Activated CD8-positive, alpha-beta memory T cell treated with anti-CD3 and anti-CD28 coated beads for 1 hour (primary cell): ENCODE measurements at regions not wholly inside any gene's neighbourhood (a gene's known extent, or its start where the extent isn't known, plus 50 kb on each side); places are given as distances from the start of the nearest gene placed in this dataset.
"Not testable (repeated sequence)": the region's sequence is repeated elsewhere in the genome, so short reads cannot be mapped to it uniquely, and the experiment has no call there.

Experiments
- DNase-seq, 2 donors: peaks; one replicate each; pipeline ENCODE4 v3.0.0-alpha.2; 2020; ENCODE audit warnings: low read depth in 1 of 2; ENCODE audit errors: extremely low read depth in 1 of 2

DNA sequence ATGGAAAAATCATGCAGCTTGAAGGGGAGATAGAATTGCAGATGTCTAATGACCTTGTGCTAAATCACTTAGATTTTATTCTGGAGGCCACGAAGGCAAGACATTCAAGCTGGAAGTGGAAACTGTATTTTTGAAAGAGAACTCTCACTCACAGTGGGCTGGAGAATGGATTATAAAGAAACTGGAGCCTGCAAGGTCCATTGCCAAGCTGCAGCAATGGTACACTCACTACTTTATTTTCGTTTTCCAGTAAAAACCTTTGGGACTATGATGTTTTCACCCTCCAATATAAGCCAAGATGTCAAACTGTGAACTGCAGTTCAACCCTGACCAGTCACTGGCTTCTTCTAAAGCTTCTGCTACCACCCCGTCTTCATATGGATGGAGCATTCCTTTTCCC, 62.0 kb downstream of the SKIDA1 start:
- no peak for DNase-seq

DNA sequence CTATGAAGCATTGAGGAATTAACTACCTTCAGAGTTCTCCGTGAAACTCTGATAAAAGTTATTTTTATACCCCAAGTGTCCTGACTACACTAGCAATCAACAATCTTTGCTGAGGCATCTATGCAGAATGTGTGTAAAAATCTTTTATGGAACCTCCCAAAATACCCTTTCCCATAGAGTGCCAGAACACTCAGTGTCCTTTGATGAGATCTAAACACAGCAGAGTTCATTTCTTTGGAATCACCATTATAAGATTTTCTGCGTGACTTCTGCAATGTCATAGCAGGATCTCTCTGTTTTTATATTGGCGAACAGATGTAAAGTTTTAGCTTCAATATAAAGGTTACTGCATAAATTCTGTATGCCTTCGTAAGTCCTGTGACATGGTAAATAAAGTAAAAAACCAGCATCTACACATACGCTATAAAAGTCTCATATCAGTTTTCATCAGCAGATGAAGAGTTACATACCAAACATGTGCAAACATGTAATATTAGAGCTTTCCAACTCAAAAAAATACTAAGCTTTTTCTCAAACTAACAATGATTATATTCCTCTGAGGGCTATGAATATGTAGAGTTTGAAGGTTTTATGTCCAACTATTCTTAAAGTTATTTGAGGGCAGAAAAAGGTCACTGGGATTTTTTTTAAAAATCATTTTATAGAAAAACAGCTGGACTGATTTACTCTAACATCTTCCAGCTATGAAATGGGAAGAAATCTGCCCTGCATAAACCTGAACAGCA, 67.2 kb downstream of the SKIDA1 start:
- no peak for DNase-seq

DNA sequence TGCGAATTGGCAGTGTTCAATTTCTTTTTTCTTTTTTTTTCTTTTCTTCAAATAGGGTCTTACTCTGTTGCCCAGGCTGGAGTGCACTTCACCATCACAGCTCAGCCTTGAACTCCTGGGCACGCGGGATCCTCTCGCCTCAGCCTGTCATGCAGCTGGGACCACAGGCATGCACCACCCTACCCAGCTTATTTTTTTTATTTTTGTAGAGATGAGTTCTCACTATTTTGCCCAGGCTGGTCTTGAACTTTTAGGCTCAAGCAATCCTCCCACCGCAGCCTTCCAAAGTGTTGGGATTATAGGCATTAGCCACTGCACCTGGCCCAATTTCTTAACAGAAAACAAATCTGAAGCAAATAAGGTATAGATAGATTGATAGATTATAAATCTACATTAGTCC, 69.3 kb downstream of the SKIDA1 start:
- no peak for DNase-seq

DNA sequence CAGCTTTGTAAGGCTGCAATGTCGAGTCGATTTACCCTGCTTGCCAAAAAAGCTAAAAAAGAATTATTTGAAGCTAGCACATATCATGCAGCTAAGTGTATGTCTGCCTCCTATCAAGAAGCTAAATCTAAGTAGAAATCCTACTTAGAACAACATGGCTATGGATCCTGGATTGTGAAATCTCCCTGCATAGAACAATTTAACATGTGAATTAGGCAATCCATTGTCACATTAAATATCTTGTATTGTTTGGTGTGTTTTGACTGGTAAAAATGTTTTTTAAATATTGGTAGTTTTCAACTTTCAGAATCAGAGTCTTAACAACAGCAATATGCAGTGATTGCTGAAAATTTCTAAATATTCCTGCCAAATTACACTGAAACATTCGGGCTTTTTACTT, 73.3 kb downstream of the SKIDA1 start:
- no peak for DNase-seq

DNA sequence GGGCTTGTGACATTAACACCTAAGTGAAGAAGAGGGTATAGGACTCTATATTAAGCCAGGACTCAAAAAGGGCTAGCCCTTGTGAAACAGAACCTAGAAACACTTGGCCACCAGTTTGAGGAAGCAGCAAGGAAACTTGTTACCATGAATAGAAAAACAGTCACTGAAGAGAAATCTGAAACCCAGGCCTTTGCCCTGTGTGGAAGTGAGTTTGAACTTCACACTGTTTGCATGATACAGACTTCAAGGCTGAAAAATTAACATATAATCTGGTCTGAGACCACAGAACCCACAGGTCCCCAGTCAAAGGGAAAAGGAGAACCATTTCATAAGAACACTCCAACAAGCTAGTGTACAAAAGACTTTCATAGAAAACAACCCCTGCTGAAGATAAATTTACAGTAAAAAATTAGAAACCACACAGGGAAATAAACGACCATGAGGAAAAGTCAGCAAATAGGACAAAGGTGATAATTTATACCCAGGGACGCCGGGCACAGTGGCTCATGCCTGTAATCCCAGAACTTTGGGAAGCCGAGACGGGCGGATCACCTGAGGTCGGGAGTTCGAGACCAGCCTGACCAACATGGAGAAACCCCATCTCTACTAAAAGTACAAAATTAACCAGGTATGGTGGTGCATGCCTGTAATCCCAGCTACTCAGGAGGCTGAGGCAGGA, 76.1 kb downstream of the SKIDA1 start:
- DNase-seq = no peak

DNA sequence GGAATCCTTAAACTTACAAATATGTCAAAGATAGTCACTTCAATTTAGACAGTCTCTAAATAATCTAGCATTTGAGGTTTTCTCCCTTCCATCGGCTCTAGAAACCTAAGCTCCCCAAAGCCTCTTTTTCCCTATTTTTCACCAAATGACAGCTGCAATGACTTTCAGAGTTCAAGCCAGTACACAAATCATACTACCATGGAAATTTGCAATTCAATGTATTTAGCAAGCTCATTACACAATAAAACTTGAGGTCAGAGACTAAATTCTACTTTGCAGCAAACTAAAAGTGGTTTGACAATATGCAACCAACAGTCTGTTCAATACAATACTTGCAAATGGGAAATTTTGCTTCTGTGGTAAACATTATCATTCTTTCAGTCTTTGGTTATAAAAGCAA, 80.3 kb downstream of the SKIDA1 start:
- no peak for DNase-seq

DNA sequence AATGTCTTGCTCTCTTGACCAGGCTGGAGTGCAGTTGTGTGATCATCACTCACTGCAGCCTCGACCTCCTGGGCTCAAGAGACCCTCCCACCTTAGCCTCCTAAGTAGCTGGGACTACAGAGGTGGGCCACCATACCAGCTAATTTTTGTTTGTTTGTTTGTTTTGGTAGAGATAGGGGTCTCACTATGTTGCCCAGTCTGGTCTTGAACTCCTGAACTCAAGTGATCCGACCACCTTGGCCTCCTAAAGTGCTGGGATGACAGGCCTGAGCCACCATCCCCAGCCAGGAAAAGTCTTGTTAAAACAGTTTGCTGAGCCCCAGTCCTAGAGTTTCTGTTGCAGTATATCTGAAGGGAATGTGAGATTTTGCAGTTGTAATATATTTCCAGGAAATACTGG, 83.9 kb downstream of the SKIDA1 start:
- no peak for DNase-seq

DNA sequence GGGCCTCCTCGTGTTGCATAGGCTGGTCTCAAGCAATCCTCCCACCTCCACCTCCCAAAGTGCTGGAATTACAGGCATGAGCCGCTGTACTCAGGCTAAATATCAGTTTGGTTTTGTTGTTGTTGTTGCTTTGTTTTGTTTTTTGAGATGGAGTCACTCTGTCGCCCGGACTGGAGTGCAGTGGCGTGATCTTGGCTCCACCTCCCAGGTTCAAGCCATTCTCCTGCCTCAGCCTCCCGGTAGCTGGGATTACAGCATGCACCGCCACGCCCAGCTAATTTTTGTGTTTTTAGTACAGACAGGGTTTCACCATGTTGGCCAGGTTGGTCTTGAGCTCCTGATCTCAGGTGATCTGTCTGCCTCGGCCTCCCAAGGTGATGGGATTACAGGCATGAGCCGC, 86.6 kb downstream of the SKIDA1 start:
- DNase-seq = not testable (repeated sequence)

DNA sequence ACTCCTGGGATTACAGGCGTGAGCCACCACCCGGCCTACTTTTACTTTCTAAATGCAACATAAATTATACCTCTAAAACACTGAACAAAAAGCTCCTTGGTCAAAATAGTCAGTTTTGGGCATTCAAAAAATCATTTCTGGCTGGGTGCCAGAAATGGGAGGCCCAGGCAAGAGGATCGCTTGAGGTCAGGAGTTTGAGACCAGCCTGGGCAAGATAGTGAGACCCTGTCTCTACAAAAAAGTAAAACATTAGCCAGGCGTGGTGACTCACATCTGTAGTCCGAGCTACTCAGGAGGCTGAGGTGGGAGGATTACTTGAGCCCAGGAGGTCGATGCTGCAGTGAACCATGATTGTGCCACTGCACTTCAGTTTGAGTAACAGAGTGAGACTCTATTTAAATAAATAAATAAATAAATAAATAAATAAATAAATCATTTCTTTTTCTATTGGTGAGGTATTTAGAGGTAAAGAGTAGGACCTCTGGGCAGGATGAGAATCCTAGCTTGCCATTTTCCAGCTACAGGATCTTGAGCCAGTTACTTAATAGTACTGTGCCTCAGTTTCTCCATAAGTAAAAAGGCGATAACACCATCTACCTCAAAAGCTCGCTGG, 87.6 kb downstream of the SKIDA1 start:
- DNase-seq = no peak

DNA sequence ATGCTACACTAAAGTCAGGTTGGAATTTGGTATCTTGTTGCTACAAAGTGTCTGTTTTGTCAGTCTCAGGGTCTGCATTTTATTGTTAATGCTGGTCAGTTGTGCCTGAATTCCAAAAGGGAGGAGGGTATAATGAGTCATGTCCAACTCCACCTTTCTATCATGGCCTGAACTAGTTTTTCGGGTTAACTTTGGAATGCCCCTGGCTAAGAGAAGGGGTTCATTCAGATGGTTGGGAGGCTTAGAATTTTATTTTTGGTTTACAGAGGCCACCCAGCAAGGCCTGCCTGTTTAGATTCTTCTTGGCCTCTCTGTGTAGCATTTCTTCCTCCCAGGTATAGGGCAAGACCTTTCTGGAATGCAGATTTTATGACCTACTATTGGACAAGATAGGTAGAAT, 93.2 kb downstream of the SKIDA1 start:
- no peak for DNase-seq

DNA sequence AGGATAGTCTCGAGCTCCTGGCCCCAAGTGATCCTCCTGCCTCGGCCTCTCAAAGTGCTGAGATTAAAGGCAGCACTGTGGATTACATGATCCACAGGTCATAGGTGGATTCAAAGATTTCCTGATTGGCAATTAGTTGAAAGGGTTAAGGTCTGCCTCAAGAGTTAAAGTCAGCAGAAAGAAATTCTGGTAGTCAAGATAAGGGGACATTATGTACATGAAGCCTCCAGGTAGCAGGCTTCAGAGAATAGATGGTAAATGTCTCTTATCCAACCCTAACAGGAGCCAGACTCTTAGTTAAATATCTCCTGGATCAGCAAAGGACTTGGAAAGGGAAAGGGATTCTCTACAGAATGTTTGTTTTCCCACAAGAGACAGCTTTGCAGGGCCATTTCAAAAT, 93.7 kb downstream of the SKIDA1 start:
- no peak for DNase-seq

DNA sequence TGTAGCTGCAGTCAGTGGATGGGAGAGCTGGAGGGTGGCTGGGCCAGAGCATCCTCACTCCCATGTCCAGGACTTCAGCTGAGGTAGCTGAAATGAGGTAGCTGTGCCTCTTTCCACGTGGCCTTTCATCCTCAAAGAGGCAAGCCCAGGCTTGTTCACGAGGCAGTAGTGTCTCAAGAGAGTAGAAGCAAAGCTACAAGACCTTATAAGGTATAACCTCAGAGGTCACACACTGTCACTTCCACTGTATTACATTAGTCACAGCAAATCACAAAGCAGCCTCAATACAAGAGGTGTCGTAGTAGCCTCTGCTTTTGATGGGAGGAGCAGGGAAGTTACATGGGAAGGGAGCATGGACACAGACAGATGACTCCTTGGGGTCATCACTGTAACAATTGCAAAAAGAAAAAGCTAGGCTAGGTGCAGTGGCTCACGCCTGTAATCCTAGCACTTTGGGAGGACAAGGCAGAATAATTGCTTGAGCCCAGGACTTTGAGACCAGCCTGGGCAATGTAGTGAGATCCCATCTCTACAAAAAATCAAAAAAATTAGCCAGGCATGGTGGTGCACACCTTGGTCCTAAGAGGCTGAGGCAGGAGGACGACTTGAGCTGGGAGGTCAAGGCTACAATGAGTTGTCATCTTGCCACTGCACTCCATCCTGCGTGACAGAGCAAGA, 97.5 kb downstream of the SKIDA1 start:
- DNase-seq = no peak

DNA sequence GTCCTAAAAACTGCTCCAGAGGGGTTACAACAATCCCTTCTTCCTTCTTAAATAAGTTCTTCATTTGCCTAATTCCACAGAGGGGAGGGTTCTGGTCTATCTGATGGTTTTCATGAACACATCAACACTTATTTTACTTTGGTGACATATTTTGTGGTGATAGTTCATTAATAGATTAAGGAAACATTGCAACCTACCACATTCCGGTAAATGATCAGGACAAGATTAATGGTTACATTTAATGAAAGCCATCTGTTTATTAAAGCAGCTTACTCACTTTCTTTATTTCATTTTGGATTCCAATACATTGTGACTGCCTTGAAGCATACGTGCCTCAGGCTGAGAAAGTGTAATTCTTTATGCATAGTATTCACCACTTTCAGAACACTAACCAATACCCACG, 101.0 kb downstream of the SKIDA1 start:
- DNase-seq = no peak

DNA sequence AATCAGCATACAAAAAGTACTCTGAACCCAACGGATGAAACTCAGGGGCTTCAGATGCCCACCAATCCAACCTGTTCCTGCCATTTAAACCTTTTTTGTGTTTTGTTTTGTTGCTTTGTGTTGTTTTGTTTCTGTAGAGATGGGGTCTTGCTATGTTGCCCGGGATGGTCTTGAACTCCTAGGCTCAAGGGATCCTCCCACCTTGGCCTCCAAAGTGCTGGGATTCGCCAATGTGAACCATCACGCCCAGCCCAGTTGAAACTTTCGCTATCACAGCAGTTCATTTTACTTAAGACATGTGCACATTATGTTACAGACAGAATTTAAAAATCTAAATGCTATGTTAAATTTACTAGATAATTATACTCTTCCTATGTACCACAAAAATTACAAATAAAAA, 101.6 kb downstream of the SKIDA1 start:
- DNase-seq = no peak

DNA sequence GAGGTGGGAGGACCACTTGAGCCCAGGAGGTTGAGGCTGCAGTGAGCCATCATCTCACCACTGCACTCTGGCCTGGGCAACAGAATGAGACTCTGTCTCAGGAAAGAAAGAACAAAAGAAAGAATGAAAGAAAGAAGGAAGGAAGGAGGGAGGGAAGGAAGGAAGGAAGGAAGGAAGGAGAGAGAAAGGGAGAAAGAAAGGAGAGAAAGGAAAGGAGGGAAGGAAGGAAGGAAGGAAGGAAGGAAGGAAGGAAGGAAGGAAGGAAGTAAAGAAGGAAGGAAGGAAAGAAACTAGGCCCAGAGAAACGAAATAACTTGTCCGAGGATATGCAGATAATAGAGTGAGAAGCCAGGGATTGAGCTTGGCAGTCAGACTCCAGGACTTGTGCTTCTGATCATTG, 102.1 kb downstream of the SKIDA1 start:
- no peak for DNase-seq

DNA sequence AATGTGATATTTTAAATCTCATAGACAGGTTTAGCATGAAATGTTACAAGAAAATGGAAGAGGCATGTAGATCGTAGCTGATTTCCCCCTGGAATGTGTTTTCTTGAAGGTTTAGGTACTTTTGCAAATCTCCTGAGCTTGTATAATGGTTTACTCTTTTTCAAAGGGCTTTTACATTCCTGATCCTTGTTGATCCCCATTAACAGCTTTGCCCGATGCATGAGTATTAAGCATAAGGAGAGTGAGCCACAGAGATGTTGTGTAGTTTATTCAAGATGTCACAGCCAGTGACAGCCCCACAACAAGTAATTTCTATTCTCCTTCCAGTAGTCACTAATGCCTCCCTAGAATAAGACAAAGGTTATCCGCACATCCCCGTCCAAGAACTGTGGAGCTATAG, 103.7 kb downstream of the SKIDA1 start:
- DNase-seq = no peak

DNA sequence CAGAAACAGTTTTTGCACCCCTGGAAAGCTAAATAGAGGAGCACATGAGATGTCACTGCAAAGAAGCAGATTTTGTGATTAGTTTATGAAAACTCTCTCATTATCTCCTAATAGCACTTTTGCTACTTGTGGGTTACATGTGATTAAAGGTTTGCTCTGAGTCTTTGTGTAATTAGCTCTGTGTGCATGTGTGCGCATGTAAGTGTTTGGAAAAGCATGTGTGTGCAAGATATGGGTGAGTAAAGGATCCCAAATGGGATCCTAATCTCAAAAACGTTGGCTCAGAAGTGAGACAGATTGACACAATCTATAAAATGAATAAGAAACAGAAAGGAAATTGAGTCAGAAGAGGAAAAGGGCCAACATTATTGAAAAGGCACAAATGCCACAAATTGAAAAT, 104.5 kb downstream of the SKIDA1 start:
- no peak for DNase-seq

DNA sequence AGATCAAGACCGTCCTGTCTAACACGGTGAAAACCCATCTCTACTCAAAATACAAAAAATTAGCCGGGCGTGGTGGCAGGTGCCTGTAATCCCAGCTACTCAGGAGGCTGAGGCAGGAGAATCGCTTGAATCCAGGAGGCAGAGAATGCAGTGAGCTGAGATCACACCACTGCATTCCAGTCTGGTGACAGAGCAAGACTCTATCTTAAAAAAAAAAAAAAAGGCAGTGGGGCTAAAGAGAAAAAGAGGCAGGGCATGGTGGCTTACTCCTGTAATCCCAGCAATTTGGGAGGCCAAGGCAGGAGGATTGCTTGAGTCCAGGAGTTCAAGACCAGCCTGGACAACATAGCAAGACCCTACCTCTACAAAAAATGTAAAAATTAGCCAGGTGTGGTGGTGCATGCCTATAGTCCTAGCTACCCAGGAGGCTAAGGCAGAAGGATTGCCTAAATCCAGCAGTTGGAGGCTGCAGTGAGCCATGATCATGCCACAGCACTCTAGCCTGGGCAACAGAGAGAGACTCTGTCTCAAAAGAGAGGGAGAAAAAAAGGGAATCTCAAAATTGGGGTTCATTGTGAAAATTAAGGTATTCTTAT, 106.4 kb downstream of the SKIDA1 start:
- not testable (repeated sequence) for DNase-seq

DNA sequence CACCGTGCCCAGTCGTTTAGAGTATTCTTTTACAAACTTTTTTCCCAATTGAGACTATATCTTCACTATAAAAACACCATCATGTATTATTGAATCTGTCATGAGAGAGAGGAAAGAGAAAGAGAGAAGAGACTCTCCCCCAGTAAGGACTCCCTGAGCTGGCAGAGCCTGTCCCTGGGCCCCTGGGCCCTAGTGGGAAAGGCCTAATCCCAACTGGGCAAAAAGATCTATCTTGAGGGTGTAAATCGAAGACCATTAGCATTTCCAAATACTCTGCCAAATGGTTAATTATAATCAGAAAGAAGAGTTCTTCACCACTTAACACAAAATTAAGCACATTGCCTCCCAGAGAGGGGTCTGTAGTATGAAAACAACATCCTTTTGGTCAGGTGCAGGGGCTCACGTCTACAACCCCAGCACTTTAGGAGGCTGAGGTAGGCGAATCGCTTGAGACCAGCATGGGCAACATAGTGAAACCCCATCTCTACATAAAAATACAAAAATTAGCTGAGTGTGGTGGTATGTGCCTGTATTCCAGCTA, 108.2 kb downstream of the SKIDA1 start:
- DNase-seq = no peak

DNA sequence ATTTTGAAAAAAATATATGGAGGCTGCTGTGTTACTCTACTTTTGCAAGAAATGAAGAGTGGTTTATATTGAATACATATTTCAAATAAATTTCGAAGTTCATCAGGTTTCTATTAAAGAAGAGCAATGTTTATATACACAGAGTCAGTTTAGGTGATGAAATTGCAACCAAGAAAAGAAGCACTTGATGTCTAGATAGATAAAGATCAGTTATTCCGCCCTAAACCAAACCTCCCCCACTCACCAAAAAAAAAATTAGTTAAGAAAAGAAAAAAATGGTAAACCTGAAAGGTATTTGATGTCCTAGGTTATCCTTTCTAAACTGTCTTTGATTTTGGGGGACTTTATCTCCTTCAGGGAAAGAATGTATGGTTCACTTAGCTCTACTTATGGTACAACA, 111.8 kb downstream of the SKIDA1 start:
- DNase-seq = no peak

DNA sequence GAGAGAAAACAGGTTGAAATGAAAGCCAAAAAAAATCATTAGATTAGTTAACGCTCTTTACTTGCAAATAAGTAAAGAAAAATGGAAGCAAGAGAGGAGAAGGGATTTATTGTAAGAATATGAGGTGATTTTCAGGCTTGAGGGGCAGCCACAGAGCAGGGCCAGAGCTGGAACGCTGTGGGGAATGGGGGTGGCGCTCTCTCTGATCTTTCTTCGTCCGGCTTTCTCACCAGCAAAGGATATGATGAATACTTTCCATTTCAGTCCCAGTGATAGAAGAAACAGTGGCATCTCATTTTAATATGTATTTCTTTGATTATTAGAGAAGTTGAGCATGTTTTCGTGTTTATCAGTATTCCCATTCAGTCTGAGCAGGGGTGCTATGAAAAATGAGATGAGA, 112.2 kb downstream of the SKIDA1 start:
- DNase-seq = no peak
